Endothelial cell of umbilical vein (primary cell): ENCODE measurements at regions not wholly inside any gene's neighbourhood (a gene's known extent, or its start where the extent isn't known, plus 50 kb on each side); places are given as distances from the start of the nearest gene placed in this dataset.

ENCODE experiments used
- CTCF ChIP-seq, 2 donors: IDR thresholded peaks; 1 replicate in 1 of 2; 2 replicates in 1 of 2; pipeline ENCODE4 v1.5.1; 2011; ENCODE audit warnings: low read length in 2 of 2, mild to moderate bottlenecking in 2 of 2, moderate library complexity in 2 of 2, control low read depth in 1 of 2, inconsistent platforms in 1 of 2, low read depth in 1 of 2; ENCODE audit not compliant: insufficient read depth in 1 of 2; ENCODE audit errors: extremely low read depth in 1 of 2
- EZH2 ChIP-seq: IDR thresholded peaks from 2 replicates; pipeline ENCODE4 v1.6.1; 2012; ENCODE audit warnings: borderline replicate concordance, low read depth, mild to moderate bottlenecking, moderate library complexity, low read length, inconsistent platforms; ENCODE audit not compliant: severe bottlenecking

DNA sequence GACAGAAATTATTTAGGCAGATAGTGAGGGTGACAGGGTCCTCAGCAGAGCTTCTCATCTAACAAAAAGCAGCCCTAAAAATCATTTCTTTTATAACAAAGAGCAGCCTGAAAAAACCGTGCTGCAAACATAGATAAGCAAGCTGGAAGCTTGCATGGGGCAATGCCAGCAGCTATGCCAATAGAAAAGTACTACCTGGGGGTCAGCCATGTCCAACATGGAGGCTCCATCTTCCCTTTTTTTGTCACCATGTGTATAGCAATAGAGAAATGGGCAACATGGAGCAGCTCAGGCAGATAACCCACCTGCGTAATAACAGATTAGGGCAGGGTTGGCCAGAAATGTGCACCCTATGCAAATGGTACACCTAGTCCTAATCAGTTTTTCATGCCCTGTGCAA, 57.4 kb upstream of the IGLL5 start:
- no peak for TF ChIP-seq EZH2
- TF ChIP-seq CTCF (IDR thresholded peaks at IDR 0.05; ENCODE audit: extremely low read depth in 1 of 2, insufficient read depth in 1 of 2, low read depth in 1 of 2, low read length in 2 of 2) = no peak
